GM21367 (cell line): ENCODE measurements at regions not wholly inside any gene's neighbourhood (a gene's known extent, or its start where the extent isn't known, plus 50 kb on each side); places are given as distances from the start of the nearest gene placed in this dataset.
A peak's percentile ranks its signal among the peaks of the same experiment; 100 is the strongest.
"Not testable (repeated sequence)": the region's sequence is repeated elsewhere in the genome, so short reads cannot be mapped to it uniquely, and the experiment has no call there.

Source experiments
- ATAC-seq: cut with Tn5 transposase; IDR thresholded peaks from one replicate; pipeline ENCODE4 v1.9.1; 2021; ENCODE audit not compliant: unreplicated experiment

GRCh38 chr9:32884482-32884881, 101.1 kb downstream of the TMEM215 start:
- no peak for ATAC-seq

- no peak for ATAC-seq
These were observed 102.7 kb downstream of the TMEM215 start for GRCh38 chr9:32886021-32886420.

GRCh38 chr9:32894485-32894884, 106.9 kb downstream of the APTX start:
- not testable (repeated sequence) for ATAC-seq

GRCh38 chr9:32899181-32899580, 102.2 kb downstream of the APTX start:
- ATAC-seq: no peak

GRCh38 chr9:32899761-32900160, 101.7 kb downstream of the APTX start:
- no peak for ATAC-seq

GRCh38 chr9:32906213-32906612, 95.2 kb downstream of the APTX start:
- ATAC-seq: peak; percentile 95

- ATAC-seq: no peak
These were observed 85.6 kb downstream of the APTX start for GRCh38 chr9:32915802-32916201.

GRCh38 chr9:32918628-32919027, 82.8 kb downstream of the APTX start:
- no peak for ATAC-seq
